NCI-H2081 (cell line): ENCODE measurements at regions not wholly inside any gene's neighbourhood (a gene's known extent, or its start where the extent isn't known, plus 50 kb on each side); places are given as distances from the start of the nearest gene placed in this dataset.
A peak's percentile ranks its signal among the peaks of the same experiment; 100 is the strongest.

Experiments
- DNase-seq, 2 experiments: peaks; one replicate each; lab custom pipeline; 2025; lab: John Stamatoyannopoulos, UW

GRCh38 chr2:106041150-106041549 is 153.0 kb downstream of the UXS1 start:
- no peak for DNase-seq

GRCh38 chr2:106039634-106040315 is 154.3 kb downstream of the UXS1 start:
- DNase-seq, result no peak

GRCh38 chr2:106038601-106039375 is 155.3 kb downstream of the UXS1 start:
- no peak for DNase-seq

- no peak for DNase-seq
These were observed 156.2 kb downstream of the UXS1 start for GRCh38 chr2:106037932-106038331.

- DNase-seq, result no peak
These were observed 156.8 kb downstream of the UXS1 start for GRCh38 chr2:106037262-106037661.

GRCh38 chr2:106034325-106034724 is 159.8 kb downstream of the UXS1 start:
- no peak for DNase-seq

GRCh38 chr2:106032676-106033075 is 161.4 kb downstream of the UXS1 start:
- no peak for DNase-seq

GRCh38 chr2:106030287-106031268 is 163.5 kb downstream of the UXS1 start:
- no peak for DNase-seq

GRCh38 chr2:106028192-106028591 is 165.9 kb downstream of the UXS1 start:
- DNase-seq, result no peak

GRCh38 chr2:106026271-106027190 is 167.6 kb downstream of the UXS1 start:
- DNase-seq, result no peak

- DNase-seq, result no peak
These were observed 168.3 kb downstream of the UXS1 start for GRCh38 chr2:106025796-106026195.

- no peak for DNase-seq
These were observed 172.5 kb downstream of the UXS1 start for GRCh38 chr2:106021662-106022028.

- peak; percentile 67 to 89 for DNase-seq
These were observed 173.1 kb downstream of the UXS1 start for GRCh38 chr2:106020821-106021661.

- DNase-seq, result no peak
These were observed 174.1 kb downstream of the UXS1 start for GRCh38 chr2:106020032-106020431.

- DNase-seq, result no peak
These were observed 176.0 kb downstream of the UXS1 start for GRCh38 chr2:106018141-106018540.

- no peak for DNase-seq
These were observed 181.3 kb downstream of the UXS1 start for GRCh38 chr2:106012591-106013347.

GRCh38 chr2:106012001-106012590 is 182.0 kb downstream of the UXS1 start:
- DNase-seq, result peak in 1 of 2 experiments; percentile 29

- DNase-seq, result peak in 1 of 2 experiments; percentile 50
These were observed 182.7 kb downstream of the UXS1 start for GRCh38 chr2:106011380-106011779.

GRCh38 chr2:106010818-106011355 is 183.2 kb downstream of the UXS1 start:
- DNase-seq, result no peak
